ENCODE measurements at regions not wholly inside any gene's neighbourhood (a gene's known extent, or its start where the extent isn't known, plus 50 kb on each side); places are given as distances from the start of the nearest gene placed in this dataset.
"Not testable (repeated sequence)": the region's sequence is repeated elsewhere in the genome, so short reads cannot be mapped to it uniquely, and the experiment has no call there.

DNA sequence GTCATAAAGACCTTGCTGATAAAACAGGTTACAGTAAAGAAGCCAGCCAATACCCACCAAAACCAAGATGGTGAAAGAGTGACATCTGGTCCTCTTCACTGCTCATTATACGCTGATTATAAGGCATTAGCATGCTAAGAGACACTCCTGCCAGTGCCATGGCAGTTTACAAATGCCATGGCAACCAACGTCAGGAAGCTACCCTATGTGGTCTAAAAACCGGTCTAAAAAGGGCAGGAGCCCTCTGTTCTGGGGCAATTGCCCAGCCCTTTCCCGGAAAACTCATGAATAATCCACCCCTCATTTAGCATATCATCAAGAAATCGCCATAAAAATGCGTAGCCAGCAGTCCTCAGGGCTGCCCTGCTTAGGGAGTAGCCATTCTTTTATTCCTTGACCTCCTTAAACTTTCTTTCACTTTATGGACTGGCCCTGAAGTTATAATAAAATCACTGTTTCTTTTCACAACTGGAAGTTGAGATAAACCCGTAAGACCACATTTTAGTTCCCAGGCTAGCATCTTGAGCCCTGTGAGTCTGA, 260.5 kb upstream of the FAT1 start:
- DNase-seq (ENCODE audit: low spot score in 2 of 2) = no peak
- in situ Hi-C loops (cut with MboI; ENCODE audit: low sequenced_read_pairs) = no loop called here
- Histone ChIP-seq H3K36me3 (replicated peaks) (no peaks in the 10 kb centered on the region), H3K4me1 (no peaks in the 10 kb centered on the region; the same call in 1 of the 2 replicates), H3K4me3 (no peak overlapping the region), H3K27me3 (ENCODE audit: low read depth) (no peaks in the 10 kb centered on the region), H3K9me3 (no peaks in the 10 kb centered on the region)

DNA sequence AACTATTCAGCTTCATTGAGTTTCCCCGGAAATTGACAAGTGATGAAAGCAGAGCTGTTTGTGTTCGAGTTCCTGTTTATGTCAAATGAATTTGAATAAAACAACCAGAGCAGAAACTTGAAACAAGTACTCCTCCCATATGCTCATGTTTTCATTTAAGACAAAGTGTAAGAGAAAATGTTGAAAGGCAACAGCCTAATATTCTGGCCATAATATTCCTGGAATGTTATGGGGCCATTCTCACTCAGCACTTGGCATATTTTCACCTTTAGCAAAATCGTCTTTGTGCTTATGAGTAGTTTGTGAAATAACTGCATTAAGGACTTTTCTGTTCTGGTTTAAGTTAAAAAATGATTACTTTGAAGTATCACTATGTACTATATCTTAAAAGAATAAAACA, 276.0 kb upstream of the FAT1 start:
- DNase-seq (ENCODE audit: low spot score in 2 of 2) = no peak
- no peaks in the 10 kb centered on the region for H3K9me3 ChIP-seq
- H3K4me1 ChIP-seq = no peaks in the 10 kb centered on the region
- H3K27me3 ChIP-seq (ENCODE audit: low read depth) = no peaks in the 10 kb centered on the region
- H3K36me3 ChIP-seq (replicated peaks) = no peaks in the 10 kb centered on the region
- in situ Hi-C loops (cut with MboI; ENCODE audit: low sequenced_read_pairs) = no loop called here
- no peak overlapping the region for H3K4me3 ChIP-seq

DNA sequence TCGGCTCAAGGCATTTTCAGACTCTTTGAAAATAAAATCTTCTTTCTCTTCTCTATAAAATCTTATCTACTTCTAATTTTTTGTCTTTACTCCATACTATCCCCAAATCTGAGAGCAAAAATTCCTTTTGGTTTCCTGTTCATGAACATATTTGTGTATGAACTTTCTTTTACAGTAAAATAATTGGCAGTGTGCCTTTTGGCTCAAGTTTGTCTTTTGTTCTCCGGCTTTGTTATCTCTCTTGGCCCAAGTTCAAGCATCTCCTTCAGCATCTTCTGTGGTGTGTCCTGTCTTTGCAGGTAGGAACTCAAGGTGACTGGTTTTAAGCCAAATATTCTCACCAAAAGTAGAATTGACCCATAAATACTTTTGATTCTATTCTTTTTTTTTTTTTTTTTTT, 276.6 kb upstream of the FAT1 start:
- Histone ChIP-seq H3K36me3 (replicated peaks) (no peaks in the 10 kb centered on the region), H3K4me1 (no peaks in the 10 kb centered on the region), H3K9me3 (no peaks in the 10 kb centered on the region), H3K27me3 (ENCODE audit: low read depth) (no peaks in the 10 kb centered on the region), H3K4me3 (no peak overlapping the region)
- no peak for DNase-seq (ENCODE audit: low spot score in 2 of 2)
- in situ Hi-C loops (cut with MboI; ENCODE audit: low sequenced_read_pairs) = no loop called here

DNA sequence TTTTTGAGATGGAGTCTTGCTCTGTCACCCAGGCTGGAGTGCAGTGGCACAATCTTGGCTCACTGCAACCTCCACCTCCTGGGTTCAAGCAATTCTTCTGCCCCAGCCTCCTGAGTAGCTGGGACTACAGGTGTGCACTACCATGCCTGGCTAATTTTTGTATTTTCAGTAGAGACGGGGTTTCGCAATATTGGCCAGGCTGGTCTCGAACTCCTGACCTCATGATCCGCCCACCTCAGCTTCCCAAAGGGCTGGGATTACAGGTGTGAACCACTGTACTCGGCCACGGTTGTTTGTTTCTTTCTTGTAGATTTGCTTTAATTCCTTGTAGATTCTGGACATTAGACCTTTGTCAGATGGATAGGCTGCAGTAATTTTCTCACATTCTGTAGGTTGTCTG, 278.5 kb upstream of the FAT1 start:
- H3K4me3 ChIP-seq; H3K9me3 ChIP-seq; in situ Hi-C loops (cut with MboI; ENCODE audit: low sequenced_read_pairs); H3K27me3 ChIP-seq (ENCODE audit: low read depth); H3K4me1 ChIP-seq; DNase-seq (ENCODE audit: low spot score in 2 of 2); H3K36me3 ChIP-seq (replicated peaks): not testable (repeated sequence)

DNA sequence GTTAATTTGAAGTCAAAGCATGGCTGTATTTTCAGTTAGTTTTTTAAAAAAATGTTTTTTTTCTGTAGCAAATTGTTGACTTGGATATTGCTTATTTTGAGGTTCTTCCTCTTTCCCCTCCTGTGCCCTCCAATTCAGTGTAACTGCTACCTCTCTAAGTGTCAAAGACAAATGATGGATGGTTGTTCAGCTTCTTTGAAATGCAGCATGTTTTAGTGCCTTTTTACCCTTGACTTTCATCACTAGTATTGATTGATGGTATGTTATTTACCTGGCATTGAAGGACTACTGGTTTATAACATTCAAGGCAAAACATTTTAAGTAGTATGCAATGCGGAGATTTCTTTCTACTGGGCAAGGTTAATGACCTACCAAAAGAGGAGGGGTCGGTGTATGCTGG, 281.0 kb upstream of the FAT1 start:
- Histone ChIP-seq H3K9me3 (no peaks in the 10 kb centered on the region), H3K27me3 (ENCODE audit: low read depth) (no peaks in the 10 kb centered on the region), H3K4me1 (no peaks in the 10 kb centered on the region), H3K36me3 (replicated peaks) (no peaks in the 10 kb centered on the region), H3K4me3 (no peak overlapping the region)
- no peak for DNase-seq (ENCODE audit: low spot score in 2 of 2)
- in situ Hi-C loops (cut with MboI; ENCODE audit: low sequenced_read_pairs) = no loop called here

DNA sequence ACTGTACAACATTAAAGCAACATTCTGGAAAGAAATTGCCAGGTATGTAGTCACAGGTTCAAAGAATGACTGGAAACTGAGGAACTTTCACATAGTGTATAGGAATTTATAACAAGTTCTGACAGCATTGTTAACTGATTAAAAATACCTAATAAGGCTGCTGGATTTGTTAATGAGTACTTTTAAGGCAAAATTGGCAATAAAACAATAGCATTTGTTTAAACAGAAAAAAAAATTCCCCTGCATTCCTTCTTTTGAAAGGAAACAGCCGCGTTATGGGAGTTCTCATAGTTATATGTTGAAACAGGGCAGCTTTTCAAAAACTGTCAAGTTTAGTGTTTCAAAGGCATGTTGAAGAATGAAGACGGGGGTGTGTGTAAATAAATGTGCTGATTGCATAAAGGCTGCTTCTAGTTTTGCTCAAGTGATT, 282.5 kb upstream of the FAT1 start:
- Histone ChIP-seq H3K4me3 (no peak overlapping the region), H3K9me3 (no peaks in the 10 kb centered on the region), H3K27me3 (ENCODE audit: low read depth) (no peaks in the 10 kb centered on the region), H3K36me3 (replicated peaks) (no peaks in the 10 kb centered on the region), H3K4me1 (no peaks in the 10 kb centered on the region)
- DNase-seq (ENCODE audit: low spot score in 2 of 2) = no peak
- in situ Hi-C loops (cut with MboI; ENCODE audit: low sequenced_read_pairs) = no loop called here

DNA sequence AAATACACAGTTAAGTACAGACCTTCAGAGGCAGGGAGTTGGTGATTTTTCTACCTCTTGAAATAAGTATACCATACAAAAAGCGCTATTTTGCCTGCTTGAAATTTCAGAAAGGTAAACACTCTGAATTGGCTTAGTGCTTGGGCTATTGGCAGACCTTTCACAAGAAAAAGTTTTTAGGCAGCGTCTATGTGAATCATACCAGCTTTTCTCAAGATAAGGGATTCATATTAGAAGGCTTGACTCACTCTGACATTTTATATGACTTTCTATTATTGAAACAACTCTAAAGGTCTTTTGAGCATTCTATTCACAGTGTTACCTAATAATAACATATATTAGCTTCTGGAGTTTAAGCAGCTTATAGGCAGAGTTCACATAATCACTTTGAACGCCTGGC, 286.4 kb upstream of the FAT1 start:
- H3K9me3 ChIP-seq = no peaks in the 10 kb centered on the region
- no peaks in the 10 kb centered on the region for H3K27me3 ChIP-seq (ENCODE audit: low read depth)
- H3K36me3 ChIP-seq (replicated peaks) = no peaks in the 10 kb centered on the region
- H3K4me3 ChIP-seq = no peak overlapping the region
- in situ Hi-C loops (cut with MboI; ENCODE audit: low sequenced_read_pairs) = no loop called here
- DNase-seq (ENCODE audit: low spot score in 2 of 2) = no peak
- H3K4me1 ChIP-seq = no peaks in the 10 kb centered on the region

DNA sequence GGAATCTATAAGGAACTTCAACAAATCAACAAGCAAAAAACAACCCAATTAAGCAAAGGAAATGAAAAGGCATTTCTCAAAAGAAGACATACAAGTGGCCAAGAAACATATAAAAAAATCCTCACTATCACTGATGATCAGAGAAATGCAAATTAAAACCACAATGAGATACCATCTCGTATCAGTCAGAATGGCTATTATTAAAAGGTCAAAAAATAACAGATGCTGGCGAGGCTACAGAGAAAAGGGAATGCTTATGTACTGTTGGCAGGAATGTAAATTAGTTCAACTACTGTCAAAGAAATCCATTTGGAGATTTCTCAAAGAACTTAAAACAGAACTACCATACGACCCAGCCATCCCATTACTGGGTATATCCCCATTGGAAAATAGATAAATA, 292.4 kb upstream of the FAT1 start:
- no peak for DNase-seq (ENCODE audit: low spot score in 2 of 2)
- in situ Hi-C loops (cut with MboI; ENCODE audit: low sequenced_read_pairs) = no loop called here

DNA sequence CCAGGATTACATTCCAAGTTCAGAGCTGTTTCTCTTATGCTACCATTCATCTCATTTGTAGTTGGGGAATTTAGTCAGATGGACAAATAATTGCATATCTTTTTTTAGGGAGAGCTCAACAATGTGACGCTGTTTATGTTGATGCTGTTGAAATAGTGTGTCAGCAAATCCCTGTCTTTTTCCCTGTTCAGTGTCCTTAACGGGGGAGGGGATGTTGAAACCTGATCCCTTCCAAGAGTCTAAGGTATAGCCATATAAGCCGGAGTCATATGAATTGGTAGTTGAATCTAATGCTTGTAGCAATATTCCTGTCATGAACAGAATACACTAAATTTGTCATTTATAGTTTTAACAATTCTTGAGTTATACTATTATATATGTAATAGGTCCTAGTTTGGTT, 293.5 kb upstream of the FAT1 start:
- H3K9me3 ChIP-seq = no peaks in the 10 kb centered on the region
- DNase-seq (ENCODE audit: low spot score in 2 of 2) = no peak
- no peak overlapping the region for H3K4me3 ChIP-seq
- H3K4me1 ChIP-seq = no peaks in the 10 kb centered on the region
- no peaks in the 10 kb centered on the region for H3K36me3 ChIP-seq (replicated peaks)
- in situ Hi-C loops (cut with MboI; ENCODE audit: low sequenced_read_pairs) = no loop called here
- no peaks in the 10 kb centered on the region for H3K27me3 ChIP-seq (ENCODE audit: low read depth)

More for the DNA sequence above, 292.4 kb upstream of the FAT1 start:
- Histone ChIP-seq H3K36me3 (replicated peaks) (no peaks in the 10 kb centered on the region), H3K27me3 (ENCODE audit: low read depth) (no peaks in the 10 kb centered on the region), H3K4me3 (no peak overlapping the region), H3K4me1 (no peaks in the 10 kb centered on the region), H3K9me3 (no peaks in the 10 kb centered on the region)

DNA sequence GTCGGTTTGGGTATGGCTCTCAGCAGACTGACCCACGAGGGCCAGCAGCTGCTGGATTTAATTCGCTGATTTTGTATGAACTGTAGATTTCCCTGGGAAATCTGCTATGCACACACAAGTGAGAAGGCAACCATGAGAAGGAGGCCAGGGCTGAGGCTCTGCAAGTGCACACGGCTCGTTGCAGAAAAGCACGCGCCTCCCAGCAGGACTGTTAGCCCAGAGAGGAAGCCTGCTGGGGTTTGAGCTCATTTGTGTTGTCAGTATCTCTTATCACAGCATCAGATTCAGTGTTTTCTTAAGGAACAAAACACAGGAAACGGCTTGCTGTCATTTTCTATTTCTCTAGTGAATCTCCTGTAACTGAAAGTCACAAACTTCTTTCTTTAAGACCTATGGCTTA, 296.2 kb upstream of the FAT1 start:
- H3K36me3 ChIP-seq (replicated peaks) = no peaks in the 10 kb centered on the region
- H3K9me3 ChIP-seq = no peaks in the 10 kb centered on the region
- H3K27me3 ChIP-seq (ENCODE audit: low read depth) = no peaks in the 10 kb centered on the region
- no peaks in the 10 kb centered on the region for H3K4me1 ChIP-seq
- in situ Hi-C loops (cut with MboI; ENCODE audit: low sequenced_read_pairs) = no loop called here
- no peak for DNase-seq (ENCODE audit: low spot score in 2 of 2)
- no peak overlapping the region for H3K4me3 ChIP-seq

DNA sequence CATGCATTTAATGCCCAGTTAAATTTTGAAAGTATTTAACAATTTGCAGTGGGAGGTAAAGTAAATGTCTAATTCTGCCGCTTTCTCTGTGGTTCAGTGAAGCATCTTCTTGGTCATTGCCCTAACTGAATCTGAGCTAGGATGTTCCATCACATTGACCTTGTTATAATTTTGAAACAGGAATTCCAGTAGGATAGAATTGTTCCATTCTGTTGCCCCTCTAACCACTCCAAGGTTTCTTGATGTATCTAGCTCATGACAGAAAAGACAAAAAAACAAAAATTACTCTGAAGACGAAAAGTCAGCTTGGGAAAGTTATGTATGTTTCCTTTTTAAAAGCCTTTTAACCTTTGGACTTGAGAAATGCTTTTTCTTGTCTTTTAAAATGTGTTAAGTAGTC, 297.0 kb upstream of the FAT1 start:
- no peaks in the 10 kb centered on the region for H3K4me1 ChIP-seq
- H3K4me3 ChIP-seq = no peak overlapping the region
- H3K9me3 ChIP-seq = no peaks in the 10 kb centered on the region
- no peaks in the 10 kb centered on the region for H3K36me3 ChIP-seq (replicated peaks)
- in situ Hi-C loops (cut with MboI; ENCODE audit: low sequenced_read_pairs) = no loop called here
- no peaks in the 10 kb centered on the region for H3K27me3 ChIP-seq (ENCODE audit: low read depth)
- no peak for DNase-seq (ENCODE audit: low spot score in 2 of 2)

DNA sequence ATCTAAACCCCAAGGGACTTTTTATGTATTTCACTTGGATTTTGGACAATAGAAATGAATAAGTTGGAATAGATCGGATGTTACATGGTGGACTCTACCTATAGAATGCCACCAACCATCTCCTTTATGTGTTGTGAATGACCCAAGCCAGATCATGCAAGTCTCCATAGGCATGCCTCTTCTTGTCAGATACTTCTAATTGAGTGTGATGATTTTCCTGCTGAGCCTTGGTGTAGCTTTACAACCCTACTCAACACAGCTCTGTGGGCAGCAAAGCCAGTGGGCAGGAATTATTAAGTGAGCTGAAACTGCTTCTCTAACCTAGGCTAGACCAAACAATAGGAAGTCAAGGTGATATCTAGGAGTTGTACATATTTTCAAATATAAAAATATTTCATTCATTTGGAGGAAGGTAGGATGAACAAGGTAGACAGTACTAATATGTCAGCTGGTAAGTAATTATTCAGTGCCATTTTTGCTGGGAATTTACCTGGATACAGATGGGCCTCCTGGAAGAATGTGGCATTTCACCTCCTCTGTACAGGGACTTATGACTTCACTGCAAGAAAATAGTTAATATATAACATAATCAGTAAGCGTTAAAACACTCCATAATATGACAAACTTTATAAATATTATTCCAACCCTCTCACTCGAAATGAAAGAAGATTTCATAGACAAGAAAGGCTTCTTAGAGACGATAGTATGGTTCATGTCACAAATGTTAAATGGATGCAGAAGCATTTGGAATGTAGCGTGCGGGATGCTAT, 298.0 kb upstream of the FAT1 start:
- in situ Hi-C loops (cut with MboI; ENCODE audit: low sequenced_read_pairs) = no loop called here
- DNase-seq (ENCODE audit: low spot score in 2 of 2) = no peak
- H3K4me3 ChIP-seq = no peak overlapping the region
- H3K9me3 ChIP-seq = no peaks in the 10 kb centered on the region
- no peaks in the 10 kb centered on the region for H3K27me3 ChIP-seq (ENCODE audit: low read depth)
- no peaks in the 10 kb centered on the region for H3K4me1 ChIP-seq
- no peaks in the 10 kb centered on the region for H3K36me3 ChIP-seq (replicated peaks)

DNA sequence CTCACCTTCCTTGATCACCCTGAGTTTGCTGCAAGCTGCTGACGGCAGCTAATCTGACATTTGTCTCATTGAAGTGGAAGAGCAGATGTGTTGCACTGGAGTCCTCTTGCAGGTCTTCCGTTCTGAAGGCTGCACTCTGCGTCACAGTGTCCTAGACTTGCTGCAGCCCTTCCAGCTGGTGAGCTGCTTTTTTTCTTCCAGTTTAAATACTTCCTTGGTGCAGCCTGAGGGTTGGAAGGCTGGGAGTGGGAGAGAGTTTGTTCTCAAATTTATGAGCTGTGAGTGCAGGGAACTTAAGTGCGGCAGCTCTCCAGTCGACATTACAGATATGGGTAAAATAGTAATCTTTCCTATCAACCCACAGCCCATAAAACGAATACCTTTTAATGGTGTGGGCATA, 303.6 kb upstream of the FAT1 start:
- in situ Hi-C loops (cut with MboI; ENCODE audit: low sequenced_read_pairs) = no loop called here
- no peaks in the 10 kb centered on the region for H3K9me3 ChIP-seq
- H3K36me3 ChIP-seq (replicated peaks) = no peaks in the 10 kb centered on the region
- no peaks in the 10 kb centered on the region for H3K27me3 ChIP-seq (ENCODE audit: low read depth)
- no peak for DNase-seq (ENCODE audit: low spot score in 2 of 2)
- H3K4me3 ChIP-seq = no peak overlapping the region
- no peaks in the 10 kb centered on the region for H3K4me1 ChIP-seq

DNA sequence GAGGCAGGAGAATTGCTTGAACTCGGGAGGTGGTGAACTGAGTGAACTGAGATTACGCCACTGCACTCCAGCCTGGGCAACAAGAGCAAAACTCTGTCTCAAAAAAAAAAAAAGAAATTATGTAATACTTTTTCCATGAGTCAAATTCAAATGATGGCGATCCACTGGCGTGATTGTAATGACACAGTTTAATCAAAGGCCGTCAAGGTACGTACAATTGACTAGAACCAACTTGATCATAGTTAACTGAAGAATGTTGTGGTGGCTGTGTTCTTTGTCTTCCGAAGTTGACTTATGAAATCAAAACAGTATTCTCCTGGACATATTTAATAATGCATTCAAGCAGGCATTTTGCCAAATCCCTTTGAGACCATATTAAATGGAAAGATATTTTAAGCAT, 318.6 kb upstream of the FAT1 start:
- in situ Hi-C loops (cut with MboI; ENCODE audit: low sequenced_read_pairs) = no loop called here
- no peak for DNase-seq (ENCODE audit: low spot score in 2 of 2)
- Histone ChIP-seq H3K36me3 (replicated peaks) (no peaks in the 10 kb centered on the region), H3K4me3 (no peak overlapping the region), H3K27me3 (ENCODE audit: low read depth) (no peaks in the 10 kb centered on the region), H3K4me1 (no peaks in the 10 kb centered on the region), H3K9me3 (no peaks in the 10 kb centered on the region)

DNA sequence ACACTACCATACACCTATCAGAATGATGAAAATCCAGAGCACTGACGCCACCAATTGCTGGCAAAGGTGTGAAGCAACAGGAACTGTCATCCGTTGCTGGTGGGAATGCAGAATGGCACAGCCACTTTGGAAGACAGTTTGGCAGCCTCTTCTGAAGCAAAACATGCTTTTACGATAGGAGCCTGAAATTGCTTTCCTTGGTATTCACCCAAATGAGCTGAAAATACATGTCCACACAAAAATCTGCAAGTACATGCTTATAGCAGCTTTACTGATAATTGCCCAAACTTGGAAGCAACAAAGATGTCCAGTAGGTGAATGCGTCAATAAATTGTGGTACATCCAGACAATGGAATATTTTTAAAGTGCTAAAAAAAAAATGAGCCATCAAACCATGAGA, 322.8 kb upstream of the FAT1 start:
- Histone ChIP-seq H3K9me3 (no peaks in the 10 kb centered on the region), H3K27me3 (ENCODE audit: low read depth) (no peaks in the 10 kb centered on the region), H3K4me3 (no peak overlapping the region), H3K4me1 (no peaks in the 10 kb centered on the region), H3K36me3 (replicated peaks) (no peaks in the 10 kb centered on the region)
- DNase-seq (ENCODE audit: low spot score in 2 of 2) = no peak
- in situ Hi-C loops (cut with MboI; ENCODE audit: low sequenced_read_pairs) = no loop called here
